ENCODE measurements at regions not wholly inside any gene's neighbourhood (a gene's known extent, or its start where the extent isn't known, plus 50 kb on each side); places are given as distances from the start of the nearest gene placed in this dataset.

GRCh38 chr5:166102947-166103346 is 2188.5 kb upstream of the WWC1 start:
- no peak overlapping the region for H3K9ac ChIP-seq (ENCODE audit: control insufficient read depth, extremely low read depth, insufficient read depth, low read length)
- TF ChIP-seq EZH2 (IDR thresholded peaks at IDR 0.05; ENCODE audit: low read length): no peak
- TF ChIP-seq, protein P1, sequence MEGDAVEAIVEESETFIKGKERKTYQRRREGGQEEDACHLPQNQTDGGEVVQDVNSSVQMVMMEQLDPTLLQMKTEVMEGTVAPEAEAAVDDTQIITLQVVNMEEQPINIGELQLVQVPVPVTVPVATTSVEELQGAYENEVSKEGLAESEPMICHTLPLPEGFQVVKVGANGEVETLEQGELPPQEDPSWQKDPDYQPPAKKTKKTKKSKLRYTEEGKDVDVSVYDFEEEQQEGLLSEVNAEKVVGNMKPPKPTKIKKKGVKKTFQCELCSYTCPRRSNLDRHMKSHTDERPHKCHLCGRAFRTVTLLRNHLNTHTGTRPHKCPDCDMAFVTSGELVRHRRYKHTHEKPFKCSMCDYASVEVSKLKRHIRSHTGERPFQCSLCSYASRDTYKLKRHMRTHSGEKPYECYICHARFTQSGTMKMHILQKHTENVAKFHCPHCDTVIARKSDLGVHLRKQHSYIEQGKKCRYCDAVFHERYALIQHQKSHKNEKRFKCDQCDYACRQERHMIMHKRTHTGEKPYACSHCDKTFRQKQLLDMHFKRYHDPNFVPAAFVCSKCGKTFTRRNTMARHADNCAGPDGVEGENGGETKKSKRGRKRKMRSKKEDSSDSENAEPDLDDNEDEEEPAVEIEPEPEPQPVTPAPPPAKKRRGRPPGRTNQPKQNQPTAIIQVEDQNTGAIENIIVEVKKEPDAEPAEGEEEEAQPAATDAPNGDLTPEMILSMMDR (optimal IDR thresholded peaks at IDR 0.05 in 1 of 3, IDR thresholded peaks at IDR 0.05 in 1 of 3, conservative IDR thresholded peaks at IDR 0.05 in 1 of 3; ENCODE audit: extremely low read depth in 1 of 3, insufficient read depth in 2 of 3, low read length in 3 of 3): no peak
- H3K9me1 ChIP-seq (ENCODE audit: control insufficient read depth, extremely low read depth, insufficient read depth, low read length): no peaks in the 10 kb centered on the region
- DNase-seq (ENCODE audit: low read depth, low spot score) (no peak), FAIRE-seq (no peak)
- H4K20me1 ChIP-seq (ENCODE audit: control insufficient read depth, extremely low read depth, insufficient read depth, low read length): no peaks in the 10 kb centered on the region
- no peaks in the 10 kb centered on the region for H3K4me1 ChIP-seq (ENCODE audit: control insufficient read depth, extremely low read depth, insufficient read depth, low read length)
- no peaks in the 10 kb centered on the region for H3K27me3 ChIP-seq (ENCODE audit: control insufficient read depth, extremely low read depth, insufficient read depth, low read length)
- H2AFZ ChIP-seq (ENCODE audit: control insufficient read depth, low read length): no peak overlapping the region
- dilution Hi-C loops (cut with MboI; ENCODE audit: extremely low pct_ligation_motif_present, low sequenced_read_pairs): no loop called here
- no peaks in the 10 kb centered on the region for H3K36me3 ChIP-seq (ENCODE audit: control insufficient read depth in 2 of 2, extremely low read depth in 1 of 2, insufficient read depth in 2 of 2, low read length in 2 of 2)
- H3K27ac ChIP-seq (ENCODE audit: control insufficient read depth, insufficient read depth, low read length): no peak overlapping the region
- H3K9me3 ChIP-seq (ENCODE audit: control insufficient read depth, low read depth, low read length): no peaks in the 10 kb centered on the region
- H3K4me3 ChIP-seq (ENCODE audit: control insufficient read depth in 2 of 3, extremely low read depth in 1 of 3, insufficient read depth in 2 of 3, low read depth in 1 of 3, low read length in 3 of 3): no peak overlapping the region
- no peaks in the 10 kb centered on the region for H3K79me2 ChIP-seq (ENCODE audit: control insufficient read depth, insufficient read depth, low read length)
- H3K4me2 ChIP-seq (ENCODE audit: control insufficient read depth, extremely low read depth, insufficient read depth, low read depth, low read length): no peak overlapping the region

DNA sequence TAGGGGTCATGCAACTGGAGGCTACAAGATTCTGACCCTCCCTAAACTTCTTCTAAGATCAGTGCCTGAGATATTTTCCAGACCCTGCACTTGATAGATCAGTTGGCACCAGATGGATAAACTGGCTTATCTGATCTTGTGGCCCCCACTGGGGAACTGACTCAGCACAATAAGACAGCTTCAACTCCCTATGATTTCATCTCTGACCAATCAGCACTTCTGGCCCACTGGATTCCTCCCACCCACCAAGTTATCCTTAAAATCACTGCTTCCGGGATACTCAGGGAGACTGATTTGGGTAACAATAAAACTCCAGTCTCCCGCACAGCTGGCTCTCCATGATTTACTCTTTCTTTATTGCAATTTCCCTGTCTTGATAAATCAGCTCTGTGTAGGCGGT is 2180.4 kb upstream of the WWC1 start:
- TF ChIP-seq EZH2 (IDR thresholded peaks at IDR 0.05; ENCODE audit: low read length): no peak
- TF ChIP-seq, protein P1 (optimal IDR thresholded peaks at IDR 0.05 in 1 of 3, IDR thresholded peaks at IDR 0.05 in 1 of 3, conservative IDR thresholded peaks at IDR 0.05 in 1 of 3; ENCODE audit: extremely low read depth in 1 of 3, insufficient read depth in 2 of 3, low read length in 3 of 3): no peak
- no peaks in the 10 kb centered on the region for H3K9me1 ChIP-seq (ENCODE audit: control insufficient read depth, extremely low read depth, insufficient read depth, low read length)
- H3K4me1 ChIP-seq (ENCODE audit: control insufficient read depth, extremely low read depth, insufficient read depth, low read length): no peaks in the 10 kb centered on the region
- H3K27me3 ChIP-seq (ENCODE audit: control insufficient read depth, extremely low read depth, insufficient read depth, low read length): no peaks in the 10 kb centered on the region
- no peak overlapping the region for H2AFZ ChIP-seq (ENCODE audit: control insufficient read depth, low read length)
- H3K36me3 ChIP-seq (ENCODE audit: control insufficient read depth in 2 of 2, extremely low read depth in 1 of 2, insufficient read depth in 2 of 2, low read length in 2 of 2): no peaks in the 10 kb centered on the region
- H3K27ac ChIP-seq (ENCODE audit: control insufficient read depth, insufficient read depth, low read length): no peak overlapping the region
- dilution Hi-C loops (cut with MboI; ENCODE audit: extremely low pct_ligation_motif_present, low sequenced_read_pairs): no loop called here
- no peak for DNase-seq (ENCODE audit: low read depth, low spot score)
- H3K79me2 ChIP-seq (ENCODE audit: control insufficient read depth, insufficient read depth, low read length): no peaks in the 10 kb centered on the region
- H3K9me3 ChIP-seq (ENCODE audit: control insufficient read depth, low read depth, low read length): no peaks in the 10 kb centered on the region
- H3K4me2 ChIP-seq (ENCODE audit: control insufficient read depth, extremely low read depth, insufficient read depth, low read depth, low read length): no peak overlapping the region
- H3K9ac ChIP-seq (ENCODE audit: control insufficient read depth, extremely low read depth, insufficient read depth, low read length): no peak overlapping the region
- no peak overlapping the region for H3K4me3 ChIP-seq (ENCODE audit: control insufficient read depth in 2 of 3, extremely low read depth in 1 of 3, insufficient read depth in 2 of 3, low read depth in 1 of 3, low read length in 3 of 3)
- H4K20me1 ChIP-seq (ENCODE audit: control insufficient read depth, extremely low read depth, insufficient read depth, low read length): no peaks in the 10 kb centered on the region
- no peak for FAIRE-seq

Data from keratinocyte (primary cell).